HG02588 (cell line): ENCODE measurements at regions not wholly inside any gene's neighbourhood (a gene's known extent, or its start where the extent isn't known, plus 50 kb on each side); places are given as distances from the start of the nearest gene placed in this dataset.

Experiments used
- ATAC-seq: cut with Tn5 transposase; IDR thresholded peaks from one replicate; pipeline ENCODE4 v1.9.1; 2021; ENCODE audit warnings: mild to moderate bottlenecking, moderate library complexity; ENCODE audit not compliant: unreplicated experiment

- no peak for ATAC-seq
Measured at GRCh38 chr1:14094611-14095400, 394.8 kb downstream of the PRDM2 start.

DNA sequence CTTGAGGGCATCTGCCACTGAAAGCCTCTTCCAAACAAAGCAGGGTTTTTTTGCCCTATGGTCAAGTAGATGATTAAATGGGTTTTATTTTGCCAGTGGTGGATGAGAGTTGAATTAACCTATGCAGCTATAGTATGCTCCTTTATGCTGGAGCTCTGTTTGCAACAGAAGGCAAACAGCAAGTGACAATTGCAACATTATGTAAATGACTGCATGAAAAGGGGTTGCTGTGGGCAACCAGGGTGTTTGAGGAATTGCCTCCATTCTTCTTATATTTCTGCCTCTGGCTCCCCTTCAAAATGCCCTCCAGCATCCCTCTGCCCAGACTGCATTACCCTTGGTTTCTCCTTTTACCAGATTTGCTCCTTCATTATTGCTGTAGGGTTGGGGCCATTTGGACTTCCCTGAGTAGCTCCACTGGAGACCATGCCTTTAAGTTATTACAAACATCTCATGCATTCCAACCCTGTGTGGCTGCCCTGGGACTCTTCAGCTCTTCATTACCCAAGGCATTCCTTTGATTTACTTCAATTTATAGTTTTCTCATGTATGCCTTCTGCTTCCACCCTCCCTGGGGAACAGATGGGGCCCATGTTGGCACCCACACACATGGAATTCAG is 398.4 kb downstream of the PRDM2 start:
- ATAC-seq, result no peak

GRCh38 chr1:14100444-14100843 is 400.5 kb downstream of the PRDM2 start:
- ATAC-seq, result no peak

DNA sequence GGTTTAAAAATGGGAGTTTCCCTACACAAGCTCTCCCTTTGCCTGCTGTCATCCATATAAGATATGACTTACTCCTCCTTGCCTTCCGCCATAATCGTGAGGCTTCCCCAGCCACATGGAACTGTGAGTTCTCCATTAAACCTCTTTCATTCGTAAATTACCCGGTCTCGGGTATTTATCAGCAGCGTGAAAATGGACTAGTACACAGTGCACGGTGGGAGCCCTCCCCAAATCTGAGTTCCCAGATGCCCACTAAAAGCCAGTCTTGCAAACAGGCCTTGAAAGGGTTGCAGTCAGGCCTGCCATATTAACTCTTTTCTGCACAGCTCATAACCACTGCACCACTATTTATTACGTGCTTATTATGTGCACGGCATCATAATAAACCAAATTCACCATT is 400.9 kb downstream of the PRDM2 start:
- no peak for ATAC-seq

GRCh38 chr1:14102180-14102579 is 402.2 kb downstream of the PRDM2 start:
- ATAC-seq, result no peak

DNA sequence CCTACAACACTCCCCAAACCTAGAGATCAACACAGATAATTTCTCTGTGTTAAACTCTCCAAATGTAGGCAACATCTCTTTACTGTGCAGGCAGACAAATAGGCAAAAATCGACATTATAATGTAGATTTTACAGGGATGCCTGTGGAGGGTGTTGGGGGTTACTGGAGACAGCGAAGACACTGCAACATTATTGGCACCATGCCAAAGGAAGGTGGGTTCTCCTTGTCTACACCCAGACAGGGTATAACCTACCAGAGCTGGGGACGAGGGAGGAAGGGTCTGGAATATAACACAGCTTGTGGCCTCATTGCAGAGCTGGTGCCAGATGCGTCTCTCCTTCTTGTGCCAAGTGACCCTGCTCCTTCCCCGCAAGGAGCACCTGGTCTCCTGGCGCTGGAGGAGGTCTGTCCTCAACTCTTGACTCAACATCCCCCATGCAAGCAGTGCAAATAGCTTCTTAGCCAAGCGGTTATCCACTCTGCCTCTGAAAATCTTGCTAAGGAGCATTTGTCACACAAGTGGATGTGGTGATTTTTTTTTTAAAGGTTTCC is 404.0 kb downstream of the PRDM2 start:
- ATAC-seq, result no peak

- ATAC-seq, result no peak
Measured at GRCh38 chr1:14106126-14106525, 406.1 kb downstream of the PRDM2 start.

GRCh38 chr1:14106679-14107313 is 406.8 kb downstream of the PRDM2 start:
- ATAC-seq, result no peak

DNA sequence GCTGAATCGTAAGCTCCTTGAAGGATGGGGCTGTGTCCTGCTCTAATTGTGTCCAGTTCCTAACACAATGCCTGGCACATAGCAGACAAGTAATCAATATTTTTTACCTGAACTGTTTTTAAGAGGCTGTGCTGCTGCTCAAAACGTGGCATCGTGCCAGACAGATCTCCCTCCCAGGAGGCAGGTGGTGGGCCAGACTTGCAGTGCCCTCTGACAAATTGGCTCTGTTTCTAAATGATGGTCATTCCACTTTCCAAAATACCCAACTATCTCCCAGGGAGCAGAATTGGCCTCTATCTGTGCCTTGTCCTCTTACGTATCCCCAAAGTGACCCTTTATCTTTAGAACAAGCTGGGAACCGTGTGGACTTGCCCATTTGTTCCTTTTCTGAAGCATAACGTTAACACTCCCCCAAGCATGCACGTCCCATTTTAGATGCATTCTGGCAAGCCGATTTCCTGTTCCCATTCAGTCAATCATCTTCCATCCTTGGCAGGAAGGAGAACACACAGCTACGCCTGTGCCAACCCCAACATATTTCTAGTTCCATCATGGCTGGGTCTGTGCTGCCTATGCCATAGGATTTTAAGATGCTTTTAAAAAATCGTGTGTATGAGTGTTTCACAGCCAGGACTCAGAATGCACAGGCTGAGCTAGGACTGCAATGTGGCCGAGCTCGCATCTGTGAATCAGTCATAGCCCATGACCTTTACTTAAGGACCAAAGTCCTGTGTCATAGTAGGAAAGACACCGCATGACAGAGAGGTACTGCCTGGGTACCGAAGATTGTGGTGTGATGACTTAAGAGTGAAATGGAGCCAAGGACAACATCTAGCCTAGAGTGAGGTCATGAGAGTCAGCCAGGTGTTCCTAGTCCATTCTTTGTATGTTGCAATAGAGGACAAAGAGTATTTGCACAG is 408.6 kb downstream of the PRDM2 start:
- no peak for ATAC-seq

- no peak for ATAC-seq
Measured at GRCh38 chr1:14109276-14109635, 409.3 kb downstream of the PRDM2 start.

- ATAC-seq, result no peak
Measured at GRCh38 chr1:14110040-14110439, 410.1 kb downstream of the PRDM2 start.

GRCh38 chr1:14111121-14111520 is 411.1 kb downstream of the PRDM2 start:
- ATAC-seq, result no peak

DNA sequence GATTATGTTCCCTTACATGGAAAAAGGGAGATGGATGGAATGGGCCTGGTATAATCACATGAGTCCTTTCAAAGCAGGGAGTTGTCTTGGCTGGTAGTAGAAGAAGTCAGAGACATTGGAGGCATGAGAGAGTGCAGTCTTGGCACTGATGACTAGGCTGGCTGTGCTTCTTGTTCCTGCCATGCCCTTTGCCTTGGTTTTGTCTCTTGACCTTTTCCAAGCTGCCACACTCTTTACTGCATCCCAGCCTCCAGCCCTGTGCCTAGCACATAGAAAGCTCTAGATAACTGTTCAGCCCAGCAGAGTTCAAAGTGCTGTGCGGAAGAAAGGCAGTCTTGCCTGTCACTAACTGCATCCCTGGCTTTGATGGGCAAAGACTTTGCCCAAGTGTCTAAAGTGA is 412.6 kb downstream of the PRDM2 start:
- no peak for ATAC-seq

DNA sequence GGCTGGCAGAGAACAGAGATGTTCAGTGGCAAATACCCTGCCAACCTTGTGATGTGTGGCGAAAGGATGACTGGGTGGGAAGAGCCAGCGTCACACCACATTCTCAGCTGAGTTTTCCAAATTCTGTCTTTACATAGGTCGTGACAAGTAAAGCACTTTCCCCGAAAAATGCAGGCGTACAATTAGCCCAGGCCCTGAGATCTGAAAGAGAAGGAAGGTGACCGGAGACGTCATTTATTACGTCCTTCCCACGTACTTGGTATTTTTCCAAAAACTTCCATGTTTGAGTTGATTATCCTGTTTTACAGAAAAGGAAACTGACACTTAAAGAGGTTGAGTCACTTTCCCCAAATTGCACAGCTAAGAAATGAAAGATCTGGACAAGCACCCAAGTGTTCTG is 413.3 kb downstream of the PRDM2 start:
- no peak for ATAC-seq

DNA sequence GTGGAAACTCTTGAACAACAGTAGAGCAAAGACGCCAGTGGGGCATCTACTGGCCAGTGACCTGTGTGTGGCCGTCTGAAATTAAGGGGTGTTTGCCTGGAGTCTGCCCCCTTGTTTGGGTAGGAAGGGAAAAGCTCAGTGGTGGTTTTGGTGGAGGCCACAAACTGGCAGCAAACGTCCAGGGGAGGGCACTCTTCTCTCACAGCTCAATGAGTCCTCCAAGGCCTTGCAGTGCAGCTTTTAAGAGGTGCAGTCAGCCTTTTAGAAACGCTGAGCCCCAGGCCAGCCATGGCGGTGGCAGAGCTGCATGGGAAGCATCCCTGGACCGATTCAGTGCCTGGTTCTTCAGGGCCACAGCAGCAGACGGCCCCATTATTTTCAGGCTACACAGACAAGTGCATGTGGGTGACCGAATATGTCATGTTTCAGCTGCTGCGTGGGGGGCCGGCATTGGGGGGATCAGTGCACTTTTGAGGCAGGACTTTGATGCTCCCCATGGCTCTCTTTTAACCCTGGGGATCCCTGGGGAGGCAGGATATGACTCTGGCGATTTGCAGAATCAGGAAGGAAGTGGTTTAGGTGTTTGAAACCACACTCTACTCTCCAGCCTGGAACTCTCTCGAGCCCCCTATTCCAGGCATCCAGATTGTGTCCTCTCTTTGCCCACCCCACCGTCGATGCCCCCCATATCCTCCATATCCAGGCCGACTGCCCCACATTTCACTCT is 414.0 kb downstream of the PRDM2 start:
- ATAC-seq, result no peak

- ATAC-seq, result no peak
Measured at GRCh38 chr1:14115976-14116375, 416.0 kb downstream of the PRDM2 start.

DNA sequence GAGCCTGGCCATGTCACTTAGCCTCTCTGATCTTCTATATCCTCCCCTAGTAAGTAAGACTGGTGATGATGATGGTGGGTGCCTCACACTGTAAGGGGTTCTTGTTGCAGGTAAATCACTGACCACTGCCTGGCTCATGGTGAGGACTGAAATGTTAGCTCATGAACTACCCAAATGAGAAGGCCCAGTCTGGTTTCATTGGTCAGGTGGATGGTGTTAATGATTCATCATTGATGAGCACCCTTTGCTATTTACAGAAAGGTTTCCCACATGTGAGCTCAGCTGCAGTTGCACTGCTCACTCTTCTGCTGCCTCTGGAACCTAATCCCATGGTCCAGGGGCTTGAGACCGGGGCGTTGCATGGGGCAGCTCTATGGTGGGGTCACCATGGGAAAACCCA is 417.7 kb downstream of the PRDM2 start:
- no peak for ATAC-seq

DNA sequence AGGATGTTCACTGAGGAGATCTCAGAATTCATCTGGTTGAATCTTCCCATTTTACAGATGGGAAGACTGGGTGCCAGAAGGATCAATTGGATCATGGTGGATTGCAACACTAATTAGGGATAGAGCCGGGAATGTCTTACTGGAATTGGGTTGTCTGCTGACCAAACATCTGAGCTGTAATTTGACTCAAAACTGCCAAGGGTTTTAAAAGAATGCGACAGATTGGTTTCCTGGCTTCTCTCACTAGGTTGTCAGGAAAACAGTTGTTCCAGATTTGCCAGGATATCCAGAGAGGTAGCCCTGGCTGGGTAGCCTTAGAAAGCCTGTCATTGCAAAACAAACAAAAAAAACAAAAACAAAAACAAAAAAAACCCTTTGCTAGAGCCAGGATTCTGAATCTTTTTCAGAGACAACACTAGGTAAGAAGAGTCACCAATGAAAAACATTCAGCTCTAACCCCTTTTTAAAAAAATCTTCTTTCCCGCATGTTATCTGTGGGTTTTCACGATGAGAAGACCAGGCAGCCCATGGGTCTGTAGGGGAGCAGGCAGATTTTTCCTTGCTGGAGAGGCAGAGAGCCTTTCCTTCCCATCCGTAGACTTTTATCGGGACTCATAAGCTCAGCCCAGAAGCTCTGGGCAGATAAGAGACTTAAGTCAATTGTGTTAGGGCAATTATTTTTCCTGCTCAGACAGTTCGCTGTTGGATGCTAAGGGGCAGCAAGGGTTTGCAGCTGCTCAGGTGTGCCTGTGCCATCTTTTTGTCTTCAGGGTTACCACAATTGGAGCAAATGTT is 418.9 kb downstream of the PRDM2 start:
- ATAC-seq, result no peak

DNA sequence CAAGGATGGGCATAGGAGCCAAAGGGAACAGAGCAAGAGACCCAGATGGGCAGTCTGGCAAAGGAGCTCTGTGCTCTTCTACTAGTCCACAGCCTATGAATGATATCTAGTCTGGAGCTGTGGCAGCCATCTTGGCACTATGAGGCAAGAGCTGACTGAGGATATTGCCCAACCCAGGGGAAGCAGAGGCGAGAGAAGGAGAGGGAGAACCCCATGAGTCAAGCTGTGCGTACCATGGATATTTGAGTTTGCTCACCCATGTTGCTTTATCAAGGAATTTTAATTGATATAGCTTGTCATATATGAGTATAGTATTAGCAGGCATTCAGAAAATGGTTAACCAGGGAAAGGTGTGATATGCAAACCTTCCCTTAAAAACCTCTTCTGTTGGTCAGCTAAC is 420.9 kb downstream of the PRDM2 start:
- no peak for ATAC-seq
